ENCODE measurements at regions not wholly inside any gene's neighbourhood (a gene's known extent, or its start where the extent isn't known, plus 50 kb on each side); places are given as distances from the start of the nearest gene placed in this dataset.

DNA sequence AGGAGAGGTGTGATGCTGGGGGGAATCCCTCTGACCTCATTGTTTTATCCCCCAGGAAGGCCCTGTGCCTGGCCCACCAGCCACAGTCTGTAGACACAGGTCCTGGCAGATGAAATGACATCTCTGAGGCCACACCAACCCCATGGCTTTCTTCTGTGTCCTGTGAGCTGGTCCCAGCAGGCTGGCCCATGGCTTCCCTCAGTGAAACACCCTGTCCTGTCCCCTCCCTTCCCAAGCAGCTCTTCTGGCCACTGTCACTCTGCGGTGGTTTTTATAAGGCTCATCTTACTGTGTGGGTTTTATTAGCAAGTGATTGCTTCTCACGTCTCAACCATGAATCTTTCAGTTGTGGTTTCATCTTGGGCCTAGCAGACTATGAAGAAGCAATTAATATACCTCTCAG lies 81.6 kb upstream of the CALM2 start:
- TF ChIP-seq, protein P1, sequence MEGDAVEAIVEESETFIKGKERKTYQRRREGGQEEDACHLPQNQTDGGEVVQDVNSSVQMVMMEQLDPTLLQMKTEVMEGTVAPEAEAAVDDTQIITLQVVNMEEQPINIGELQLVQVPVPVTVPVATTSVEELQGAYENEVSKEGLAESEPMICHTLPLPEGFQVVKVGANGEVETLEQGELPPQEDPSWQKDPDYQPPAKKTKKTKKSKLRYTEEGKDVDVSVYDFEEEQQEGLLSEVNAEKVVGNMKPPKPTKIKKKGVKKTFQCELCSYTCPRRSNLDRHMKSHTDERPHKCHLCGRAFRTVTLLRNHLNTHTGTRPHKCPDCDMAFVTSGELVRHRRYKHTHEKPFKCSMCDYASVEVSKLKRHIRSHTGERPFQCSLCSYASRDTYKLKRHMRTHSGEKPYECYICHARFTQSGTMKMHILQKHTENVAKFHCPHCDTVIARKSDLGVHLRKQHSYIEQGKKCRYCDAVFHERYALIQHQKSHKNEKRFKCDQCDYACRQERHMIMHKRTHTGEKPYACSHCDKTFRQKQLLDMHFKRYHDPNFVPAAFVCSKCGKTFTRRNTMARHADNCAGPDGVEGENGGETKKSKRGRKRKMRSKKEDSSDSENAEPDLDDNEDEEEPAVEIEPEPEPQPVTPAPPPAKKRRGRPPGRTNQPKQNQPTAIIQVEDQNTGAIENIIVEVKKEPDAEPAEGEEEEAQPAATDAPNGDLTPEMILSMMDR (conservative IDR thresholded peaks at IDR 0.05; ENCODE audit: low read length) = no peak
- no peak for TF ChIP-seq EZH2phosphoT487 (IDR thresholded peaks at IDR 0.05; ENCODE audit: borderline replicate concordance)
